Activated CD8-positive, alpha-beta memory T cell treated with anti-CD3 and anti-CD28 coated beads, Interleukin-2, amount 50 U/mL, for 48 hours (primary cell): ENCODE measurements at regions not wholly inside any gene's neighbourhood (a gene's known extent, or its start where the extent isn't known, plus 50 kb on each side); places are given as distances from the start of the nearest gene placed in this dataset.
"Not testable (repeated sequence)": the region's sequence is repeated elsewhere in the genome, so short reads cannot be mapped to it uniquely, and the experiment has no call there.

Experiments
- DNase-seq: peaks from one replicate; pipeline ENCODE4 v3.0.0-alpha.2; 2020

DNA sequence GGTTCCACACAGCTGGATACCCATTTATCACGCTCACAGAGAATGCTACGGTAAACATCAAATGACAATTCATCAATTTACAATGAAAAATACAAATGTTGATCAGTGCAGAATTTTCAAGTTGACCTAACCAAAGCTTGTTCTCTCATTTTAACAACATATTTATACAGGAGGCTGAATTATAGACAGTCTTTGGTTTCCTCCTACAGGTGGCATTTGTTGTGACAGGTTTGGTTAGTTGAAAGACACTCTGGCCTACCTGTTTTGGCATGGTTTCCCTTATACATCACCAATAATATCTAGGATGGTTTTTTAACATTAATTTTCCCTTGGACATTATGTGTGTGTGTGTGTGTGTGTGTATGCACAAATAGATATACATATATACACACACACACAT, 642.5 kb upstream of the MMS22L start:
- DNase-seq = no peak

DNA sequence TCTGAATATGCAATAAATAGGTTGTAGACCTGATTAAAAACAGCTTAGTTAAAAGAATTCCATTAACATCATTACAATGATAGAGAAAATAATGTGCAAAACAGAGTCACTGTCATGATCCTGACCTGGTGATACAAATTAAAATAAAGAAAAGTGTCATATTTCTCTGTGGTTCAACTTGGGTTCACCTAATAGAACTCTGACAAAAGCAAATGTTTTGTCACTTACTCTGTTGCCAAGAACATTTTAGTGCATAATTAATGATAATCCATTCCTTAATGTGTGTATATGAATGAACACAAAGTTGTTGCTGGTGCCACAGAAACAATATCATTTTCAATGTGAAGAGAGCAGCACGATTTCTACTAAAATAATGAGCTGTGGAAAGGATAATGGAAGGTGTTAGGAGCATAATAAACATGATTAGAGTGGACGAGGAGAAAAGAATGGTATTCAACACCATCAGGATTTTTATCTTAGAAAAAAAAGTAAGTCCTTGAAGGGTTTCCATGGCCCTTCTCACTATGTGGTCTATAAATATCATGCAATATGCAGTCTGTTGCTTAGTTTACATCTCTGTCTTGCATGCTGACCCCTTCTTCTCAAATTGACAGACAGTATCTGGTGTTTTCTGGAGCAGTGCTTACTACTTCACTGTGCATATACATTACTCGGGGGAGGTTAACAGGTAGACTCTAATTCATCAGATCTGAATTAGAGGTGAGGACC, 656.6 kb upstream of the MMS22L start:
- no peak for DNase-seq

DNA sequence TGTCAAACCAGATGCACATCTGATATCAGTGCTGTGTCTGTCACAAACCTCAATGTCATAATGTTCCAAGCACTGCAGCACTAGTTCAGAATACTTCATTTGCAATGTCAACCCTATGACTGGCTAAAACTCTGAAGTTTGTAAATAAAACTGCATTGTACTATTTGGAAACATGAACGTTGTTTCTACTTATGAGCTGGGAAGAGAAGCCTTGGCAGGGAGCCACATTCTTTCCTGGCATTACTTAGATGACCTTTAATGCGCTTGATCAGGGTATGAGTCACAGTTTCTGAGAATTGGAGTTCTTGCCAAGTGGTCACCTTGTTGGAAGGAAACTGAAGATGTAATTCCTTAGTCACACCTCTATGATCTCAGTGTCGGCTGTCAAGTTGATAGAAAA, 664.8 kb upstream of the MMS22L start:
- no peak for DNase-seq

DNA sequence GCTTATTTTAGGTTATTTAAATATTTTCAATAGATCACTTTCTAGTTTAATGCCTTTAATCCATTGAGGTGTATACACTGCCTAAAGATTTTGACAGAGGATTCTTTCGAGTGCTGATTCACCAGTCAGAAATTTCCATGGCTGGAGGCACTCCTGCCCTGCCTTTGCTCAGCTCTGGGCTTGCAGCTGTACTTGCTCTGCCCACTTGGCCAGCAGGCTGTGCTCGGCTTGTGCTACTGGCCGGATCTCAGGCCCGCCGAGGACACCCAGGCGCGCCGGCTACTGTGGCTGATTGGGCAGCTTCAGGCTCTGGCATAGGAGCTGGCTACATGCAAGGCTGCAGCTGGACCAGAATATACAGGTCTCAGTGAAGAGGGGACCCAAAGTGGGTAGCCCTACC, 675.1 kb upstream of the MMS22L start:
- no peak for DNase-seq

DNA sequence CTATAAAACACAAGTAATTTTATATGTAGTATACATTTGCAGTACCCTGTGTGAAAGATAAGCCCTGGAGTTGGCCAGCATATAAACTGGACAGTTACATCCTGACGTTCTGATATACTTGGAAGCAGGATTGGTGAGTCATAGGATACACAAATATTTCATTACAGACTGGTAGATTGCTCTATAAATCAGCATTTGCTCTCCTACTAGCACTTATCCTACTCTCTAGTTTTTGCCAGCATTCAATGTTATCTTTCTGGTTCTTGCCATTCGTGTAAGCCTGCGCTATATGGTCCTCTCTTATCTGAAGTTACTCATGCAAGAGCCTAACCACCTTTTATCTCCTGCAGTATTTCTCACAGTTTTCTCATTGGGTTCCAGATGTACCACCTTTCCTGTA, 680.2 kb upstream of the MMS22L start:
- DNase-seq = no peak

DNA sequence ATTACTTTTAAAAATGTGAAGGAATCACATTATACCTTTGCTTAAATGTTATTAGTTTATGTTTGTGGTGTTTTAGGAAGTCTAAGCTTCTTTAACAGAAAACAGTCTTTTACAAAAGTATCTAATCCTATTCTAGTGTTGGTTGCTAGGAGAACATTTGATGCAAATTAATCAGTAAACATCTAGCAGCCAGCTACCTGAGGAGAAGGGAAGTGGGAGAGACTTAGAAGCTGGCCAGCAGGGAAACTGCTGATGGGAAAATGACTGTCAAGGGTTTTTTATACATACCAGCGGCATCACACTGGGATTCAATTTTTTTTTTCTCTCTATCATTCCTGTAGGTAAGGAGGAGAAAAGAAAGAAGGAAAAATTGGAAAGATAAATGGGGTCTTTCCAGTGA, 686.0 kb upstream of the MMS22L start:
- DNase-seq = no peak

DNA sequence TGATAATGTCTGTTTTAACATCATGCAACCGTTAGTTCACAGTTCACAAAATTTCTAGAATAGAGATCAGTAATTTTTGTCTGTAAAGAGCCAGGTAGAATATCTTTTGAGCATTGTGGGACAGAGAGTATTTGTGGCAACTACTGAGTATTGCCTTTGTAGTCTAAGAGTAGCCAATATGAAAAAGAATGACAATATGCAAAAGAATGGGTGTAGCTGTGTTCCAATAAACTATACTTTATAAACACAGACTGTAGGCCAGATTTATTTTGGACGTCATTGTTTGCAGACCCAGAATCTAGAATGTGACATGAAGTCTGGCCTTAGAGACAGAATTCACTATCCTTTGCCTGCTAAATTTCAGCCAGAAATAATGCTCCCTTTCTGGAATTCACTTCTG, 694.1 kb upstream of the MMS22L start:
- DNase-seq = no peak

DNA sequence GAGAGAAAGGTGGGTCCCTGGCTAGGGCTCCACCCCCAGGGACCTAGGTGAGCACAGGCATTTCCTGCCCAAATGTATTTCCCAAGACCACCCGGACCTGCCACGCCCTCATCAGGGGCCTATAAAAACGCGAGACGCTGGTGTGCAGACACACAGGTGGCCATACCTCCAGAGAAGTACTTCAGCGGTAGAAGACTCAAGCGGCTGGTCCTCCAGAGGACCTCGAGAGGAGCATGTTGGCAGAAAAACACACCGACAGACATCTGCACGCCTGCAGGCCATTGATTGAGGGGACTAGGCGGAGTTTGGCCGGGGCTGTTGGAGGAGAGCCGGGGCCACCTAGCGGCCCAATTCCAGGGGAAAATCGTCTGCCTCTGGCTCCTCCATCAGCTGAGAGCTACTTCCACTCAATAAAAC, 695.8 kb upstream of the MMS22L start:
- no peak for DNase-seq

DNA sequence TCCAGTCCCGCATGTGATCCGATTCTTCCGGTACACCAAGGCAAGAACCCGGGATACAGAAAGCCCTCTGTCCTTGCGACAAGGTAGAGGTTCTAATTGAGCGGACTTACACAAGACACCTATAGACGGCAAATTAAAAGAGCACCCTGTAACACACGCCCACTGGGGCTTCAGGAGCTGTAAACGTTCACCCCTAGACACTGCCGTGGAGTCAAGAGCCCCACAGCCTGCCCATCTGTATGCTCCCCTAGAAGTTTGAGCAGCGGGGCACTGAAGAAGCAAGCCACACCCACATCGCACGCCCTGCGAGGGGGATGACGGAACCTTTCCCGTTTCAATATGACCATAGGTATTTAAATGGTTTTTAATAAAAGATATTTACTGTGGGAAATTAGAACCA, 696.3 kb upstream of the MMS22L start:
- DNase-seq = not testable (repeated sequence)

DNA sequence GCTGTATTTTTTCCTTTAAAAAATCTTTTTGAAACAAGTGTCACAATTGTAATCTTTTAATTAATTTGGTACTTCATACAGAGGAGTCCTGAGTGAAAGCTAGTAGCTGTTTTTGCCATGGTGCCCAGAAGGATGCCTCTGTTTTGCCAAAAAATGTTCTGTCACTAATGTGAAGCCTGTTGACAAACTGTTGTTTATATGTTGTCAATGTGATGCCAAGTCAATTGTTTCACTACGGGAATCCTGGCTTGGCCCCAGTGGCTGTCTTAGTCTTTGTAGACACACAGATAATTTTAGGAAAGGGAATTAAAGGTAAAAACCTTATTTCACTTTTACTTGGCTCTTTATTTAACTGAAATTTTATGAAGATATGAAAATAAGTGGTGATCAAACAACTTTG, 706.4 kb upstream of the MMS22L start:
- DNase-seq = no peak

DNA sequence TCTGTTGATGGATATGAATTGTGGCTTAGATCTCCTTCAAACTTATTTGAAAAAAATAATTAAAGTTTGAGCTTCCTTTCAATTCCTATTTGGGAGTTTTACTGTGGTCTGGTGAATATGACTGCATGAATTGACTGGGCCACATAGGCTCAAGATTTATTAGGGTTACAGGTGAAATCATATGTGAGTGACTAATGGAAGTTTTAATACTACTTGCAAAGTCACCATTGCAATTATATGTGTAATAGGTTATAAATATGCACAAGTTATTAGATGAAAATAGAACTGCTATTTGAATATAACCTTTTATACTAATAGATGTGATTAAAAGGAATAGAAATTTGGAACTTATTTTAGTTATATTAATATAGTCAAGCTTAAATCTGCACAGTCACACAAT, 712.1 kb upstream of the MMS22L start:
- no peak for DNase-seq

DNA sequence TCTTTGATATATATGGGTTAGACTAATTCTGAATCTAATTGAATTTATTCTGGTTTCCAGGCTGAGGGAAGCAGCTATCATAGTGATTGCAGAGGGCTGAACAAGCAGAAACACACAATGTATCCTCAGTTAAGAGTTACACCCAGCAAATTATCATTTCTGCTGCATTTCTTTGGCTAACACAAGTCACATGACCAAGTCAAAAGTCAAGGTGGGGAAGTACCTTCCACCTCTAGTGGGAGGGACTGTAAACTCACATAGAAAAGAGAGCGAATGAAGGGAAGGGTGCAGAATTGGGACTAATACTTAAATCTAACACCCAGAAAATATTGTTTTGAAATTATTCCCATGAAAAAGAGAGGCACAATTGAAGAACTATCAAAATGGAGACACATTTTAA, 719.7 kb upstream of the MMS22L start:
- DNase-seq = no peak

DNA sequence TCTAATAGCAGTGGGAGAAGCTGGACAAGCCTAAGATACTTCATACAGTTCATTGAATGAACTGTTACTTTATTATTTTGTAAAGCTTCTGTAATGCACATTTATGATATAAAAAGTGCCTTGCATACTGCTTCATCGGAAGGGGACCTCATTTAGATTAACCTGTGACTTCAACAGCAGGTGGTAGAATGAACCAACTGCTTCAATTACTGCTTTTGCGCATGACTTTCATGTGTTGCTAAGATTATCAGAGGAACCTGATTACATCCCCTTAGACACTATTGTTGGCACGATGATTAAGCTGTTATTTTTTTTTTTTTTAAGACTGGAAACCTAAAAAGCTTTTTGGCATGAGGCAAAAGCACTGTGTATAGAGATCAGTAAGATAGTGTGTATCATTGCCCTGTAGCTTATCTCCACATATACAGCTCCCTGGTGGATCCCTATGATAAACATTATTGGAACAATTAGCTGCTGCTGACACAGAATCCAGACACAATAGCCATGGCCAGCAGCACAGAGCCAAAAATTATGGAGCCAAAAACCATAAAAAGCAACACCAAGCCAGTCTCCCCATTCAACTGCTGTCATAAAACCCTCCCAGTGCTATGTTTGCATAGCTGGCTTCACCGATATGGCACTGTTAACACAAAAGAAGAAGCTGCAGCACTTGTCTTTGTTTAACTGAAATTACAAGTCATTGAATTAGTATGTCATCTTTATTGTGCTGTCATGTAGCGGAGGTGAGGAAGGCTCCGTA, 731.6 kb upstream of the MMS22L start:
- no peak for DNase-seq

DNA sequence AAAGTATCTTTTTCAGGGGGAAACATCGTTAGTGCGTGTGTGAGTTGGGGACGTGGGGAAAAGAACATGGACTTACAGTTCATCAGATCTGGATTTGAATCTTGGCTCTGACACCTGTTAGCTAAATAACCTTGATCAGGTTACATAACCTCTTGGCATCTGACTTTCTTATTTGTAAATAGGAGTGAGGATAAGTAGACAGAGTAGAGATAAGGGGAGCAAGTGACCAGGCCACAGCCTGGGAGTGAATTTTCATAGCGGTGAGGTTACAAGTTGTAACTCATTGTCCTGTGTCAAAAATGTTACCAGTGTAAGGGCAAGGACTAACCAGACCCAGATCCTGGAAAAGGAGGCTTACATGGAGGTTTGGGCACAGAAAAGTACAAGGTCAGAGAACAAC, 733.5 kb upstream of the MMS22L start:
- no peak for DNase-seq

DNA sequence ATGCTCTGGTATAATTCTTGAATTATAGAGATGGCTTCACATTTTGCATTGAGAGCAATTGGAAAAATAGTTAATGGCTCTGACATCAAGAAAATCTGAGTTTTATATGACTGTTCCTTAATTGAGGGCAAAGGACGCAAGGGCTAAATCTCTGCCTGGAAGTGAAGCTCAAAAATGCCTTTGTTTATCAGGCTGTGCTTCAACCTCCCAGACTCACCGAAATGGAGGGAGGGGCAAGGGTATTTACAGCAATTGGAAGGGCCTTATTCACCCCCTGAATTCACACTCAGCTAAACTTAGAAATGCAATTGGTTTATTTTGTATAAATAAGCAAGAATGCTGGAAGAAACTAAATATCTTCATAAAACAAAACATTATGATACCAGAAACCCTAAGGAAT, 737.2 kb upstream of the MMS22L start:
- no peak for DNase-seq

DNA sequence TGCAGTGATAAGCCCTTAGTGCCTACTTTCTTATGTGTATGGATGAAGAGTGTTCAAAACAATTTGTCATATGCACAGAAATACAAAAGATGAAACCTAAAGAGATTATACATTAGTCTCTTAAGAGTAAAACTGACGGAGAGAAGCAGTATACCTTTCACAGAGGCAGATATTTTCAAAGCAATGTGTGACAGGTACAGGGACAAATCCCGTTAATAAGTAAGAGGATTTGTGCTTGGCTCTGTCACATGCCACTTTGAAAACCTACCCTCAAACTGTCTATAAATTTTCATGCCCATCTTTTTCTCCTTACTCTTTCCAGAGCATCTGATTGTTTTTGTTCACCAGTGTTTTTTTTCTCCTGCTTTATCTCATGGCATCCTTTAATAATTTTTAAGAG, 741.3 kb upstream of the MMS22L start:
- DNase-seq = no peak

DNA sequence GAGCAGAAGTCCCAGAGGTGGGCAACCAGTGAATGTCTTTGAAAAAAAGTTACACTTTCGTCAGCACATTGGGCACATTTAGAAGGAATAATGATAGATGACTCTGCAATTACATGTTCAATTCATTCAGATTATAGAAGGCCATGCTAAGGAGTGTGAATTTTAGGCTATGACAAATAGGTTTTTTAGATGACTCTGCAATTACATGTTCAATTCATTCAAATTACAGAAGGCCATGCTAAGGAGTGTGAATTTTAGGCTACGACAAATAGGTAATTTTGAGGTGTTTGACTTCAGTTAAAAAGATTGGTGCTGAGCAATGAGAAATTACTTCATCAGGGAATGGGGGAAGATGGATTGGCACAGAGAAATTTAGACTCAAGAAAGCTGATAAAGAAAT, 744.9 kb upstream of the MMS22L start:
- no peak for DNase-seq

DNA sequence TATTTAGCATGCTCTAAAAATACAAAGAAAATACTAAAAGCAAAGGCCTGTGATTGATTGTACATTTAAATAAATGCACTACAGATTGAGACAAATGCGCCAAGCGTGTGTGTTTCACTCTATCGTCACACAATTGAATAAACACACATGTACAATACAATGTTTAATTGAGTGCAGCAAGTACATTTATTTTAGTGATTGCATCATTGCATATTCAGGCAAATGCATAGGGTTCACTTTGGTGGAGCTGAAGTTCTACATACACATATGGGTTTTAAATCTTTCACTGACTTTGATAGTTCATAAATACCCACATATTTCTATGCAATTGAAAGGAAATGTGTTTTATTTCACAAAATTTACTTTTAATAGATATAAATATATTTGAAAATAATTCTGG, 750.6 kb upstream of the MMS22L start:
- DNase-seq = no peak

DNA sequence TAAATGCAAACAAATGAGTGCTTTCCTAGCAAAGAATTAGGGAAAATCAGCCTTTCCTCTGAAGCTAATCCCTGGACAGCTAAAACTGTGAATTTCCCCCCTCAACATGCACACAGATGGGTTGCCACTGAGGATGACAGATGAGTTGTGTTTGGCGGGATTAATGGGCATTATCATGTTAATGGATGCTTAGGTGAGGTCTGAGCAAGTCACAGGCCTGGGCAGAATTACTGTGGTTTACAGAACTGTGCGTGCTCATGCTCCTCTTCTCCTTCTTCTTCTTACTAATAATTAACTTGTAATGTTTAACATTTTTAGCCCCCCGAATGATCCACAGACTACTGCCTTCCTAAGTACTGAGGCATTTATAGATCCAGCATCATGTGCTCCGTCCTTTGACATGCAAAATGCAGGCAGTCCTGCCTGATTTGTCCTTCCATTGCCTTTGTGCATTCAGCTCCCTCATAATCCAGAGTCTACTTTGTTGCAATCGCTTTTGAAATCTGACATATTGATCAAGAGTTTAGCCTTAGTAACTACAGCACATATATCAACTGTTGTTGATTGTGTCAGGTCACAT, 753.4 kb upstream of the MMS22L start:
- DNase-seq = no peak

DNA sequence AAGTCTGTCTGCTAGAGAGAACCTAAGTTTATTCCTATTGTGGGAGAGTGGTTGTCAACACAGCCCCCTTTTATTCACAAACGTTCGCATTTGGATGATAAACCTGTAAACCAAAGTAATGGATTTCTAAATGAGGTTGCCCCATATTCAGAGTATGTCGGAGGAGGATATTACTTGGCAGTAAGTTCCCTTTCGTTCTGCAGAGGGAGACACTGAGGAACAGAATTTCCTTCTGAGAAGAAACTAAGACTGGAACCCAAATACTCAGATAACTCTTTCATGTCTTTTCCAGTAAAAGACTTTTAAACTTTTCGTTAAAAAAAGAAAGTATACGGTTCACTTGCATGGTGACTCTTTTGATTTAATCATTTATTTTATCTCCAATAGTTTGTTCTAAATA, 754.6 kb upstream of the MMS22L start:
- DNase-seq = no peak

DNA sequence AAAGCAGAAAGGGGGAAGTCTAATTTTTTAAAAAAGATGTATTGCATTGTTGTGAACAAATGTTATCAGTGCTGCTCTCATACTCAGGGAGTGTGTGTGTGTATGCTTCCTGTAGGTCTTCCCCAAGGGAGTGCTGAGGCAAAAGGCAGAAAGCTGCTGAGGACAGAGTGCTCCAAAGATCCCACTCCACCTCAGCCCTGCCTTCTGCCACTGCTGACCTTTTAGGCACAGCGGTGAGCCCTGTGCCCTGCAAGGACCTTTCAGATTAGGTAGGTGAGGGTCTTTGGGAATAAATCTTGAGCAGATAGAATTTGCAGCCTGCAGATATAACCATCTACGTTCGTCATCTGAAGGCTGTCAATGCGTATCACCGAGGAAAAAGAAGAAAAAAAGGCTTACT, 756.4 kb upstream of the MMS22L start:
- DNase-seq = no peak

DNA sequence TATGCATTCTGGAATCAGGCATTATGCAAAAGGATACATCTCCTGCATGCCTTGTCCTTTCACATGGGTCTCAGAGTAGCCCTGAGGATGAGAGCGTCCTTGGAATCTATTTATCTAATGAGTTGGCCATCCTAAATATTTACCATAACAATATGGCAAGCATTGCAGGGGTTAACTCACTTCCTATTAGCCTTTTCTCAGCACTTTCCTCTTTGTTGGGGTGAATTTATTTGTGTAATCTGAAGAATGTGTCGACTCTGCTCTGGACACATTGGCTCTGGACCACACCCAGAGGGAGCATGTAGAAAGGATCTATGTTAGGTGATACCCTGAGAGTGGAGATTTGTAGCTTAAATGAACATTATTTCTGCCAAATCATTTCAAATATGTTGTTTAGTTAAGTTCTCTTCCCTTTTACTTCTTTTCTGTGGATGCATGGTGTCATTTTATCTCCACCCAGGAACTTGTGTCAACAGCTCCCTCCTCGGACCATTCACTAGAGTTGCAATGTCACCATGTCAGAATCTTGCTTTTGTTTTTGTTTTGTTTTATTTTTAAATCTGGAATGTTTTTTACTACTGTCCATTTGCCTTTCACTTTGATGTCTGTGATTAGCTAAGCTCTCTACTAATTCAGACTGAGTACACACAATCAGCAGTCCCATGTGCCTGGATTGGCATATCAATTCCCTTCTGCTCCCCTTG, 757.0 kb upstream of the MMS22L start:
- DNase-seq = no peak

DNA sequence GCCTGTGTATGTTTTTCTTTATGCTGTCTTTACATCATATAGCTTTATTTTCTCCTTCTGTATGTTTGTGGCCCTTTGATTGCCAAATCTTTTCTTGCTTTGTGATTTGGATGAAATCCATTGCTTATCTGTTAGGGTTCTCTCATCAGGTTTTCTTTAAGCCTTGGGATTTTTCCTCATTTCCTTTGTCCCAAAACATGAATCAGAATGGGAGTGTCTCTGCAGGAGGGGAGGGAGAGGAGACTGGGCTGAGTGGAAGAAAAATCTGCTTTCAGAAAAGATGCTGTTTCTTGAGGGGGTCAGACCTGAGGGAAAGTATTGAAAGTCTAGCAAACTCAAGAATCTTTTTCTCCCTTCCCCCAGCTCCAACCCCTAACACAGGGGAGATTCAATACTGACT, 758.0 kb upstream of the MMS22L start:
- DNase-seq = no peak

DNA sequence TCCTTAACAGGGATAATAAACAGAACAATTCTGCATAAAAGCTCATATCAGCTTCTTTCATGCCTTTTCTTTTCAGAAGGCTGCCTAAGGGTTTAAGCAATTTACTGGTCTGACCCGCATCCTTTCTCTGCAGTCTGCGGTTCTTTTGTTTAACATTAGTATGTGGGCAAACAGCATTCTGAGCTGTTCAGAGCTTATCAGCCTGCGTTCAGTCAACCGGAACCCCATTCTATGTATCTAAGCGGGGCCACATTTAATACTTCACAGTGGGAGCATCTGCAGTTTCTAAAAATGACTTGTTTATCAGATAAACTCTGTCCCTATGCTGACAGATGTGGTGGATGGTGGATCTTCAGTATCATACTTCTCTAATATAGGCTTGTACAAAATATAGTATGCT, 758.9 kb upstream of the MMS22L start:
- DNase-seq = no peak
